HFFc6 (cell line): ENCODE measurements at regions not wholly inside any gene's neighbourhood (a gene's known extent, or its start where the extent isn't known, plus 50 kb on each side); places are given as distances from the start of the nearest gene placed in this dataset.

Experiments used
- DNase-seq: peaks from one replicate; pipeline ENCODE4 v3.0.0-alpha.2; 2018
- H3K27ac Mint-ChIP-seq: 2 replicates; pipeline ENCODE4 v1.8.0; 2020; ENCODE audit warnings: mild to moderate bottlenecking, mixed read lengths
- H3K27me3 Mint-ChIP-seq: 2 replicates; pipeline ENCODE4 v1.8.0; 2021; ENCODE audit warnings: mild to moderate bottlenecking, moderate library complexity, mixed read lengths; ENCODE audit not compliant: insufficient read depth
- H3K36me3 Mint-ChIP-seq: 2 replicates; pipeline ENCODE4 v1.8.0; 2021; ENCODE audit warnings: low read depth, mixed read lengths
- H3K4me1 Mint-ChIP-seq: 2 replicates; pipeline ENCODE4 v1.8.0; 2020; ENCODE audit warnings: low read depth, mixed read lengths
- H3K4me3 Mint-ChIP-seq: 2 replicates; pipeline ENCODE4 v1.8.0; 2020; ENCODE audit warnings: mild to moderate bottlenecking, moderate library complexity, mixed read lengths
- H3K9me3 Mint-ChIP-seq: 2 replicates; pipeline ENCODE4 v1.8.0; 2020; ENCODE audit warnings: mild to moderate bottlenecking, mixed read lengths
- CTCF ChIP-seq: fragments of 200-600 bp; sonication (generic); IDR thresholded peaks from 2 replicates; pipeline ENCODE4 v1.5.0; 2021; ENCODE audit warnings: antibody characterized with exemption, mild to moderate bottlenecking

GRCh38 chr2:200217320-200217719, 89.2 kb upstream of the SPATS2L start:
- no peaks in the 10 kb centered on the region for H3K36me3 Mint-ChIP-seq
- no peak overlapping the region for H3K4me3 Mint-ChIP-seq
- H3K27me3 Mint-ChIP-seq: peaks cover 26% of the 10 kb centered on the region
- no peak for DNase-seq
- no peak overlapping the region for H3K27ac Mint-ChIP-seq
- no peaks in the 10 kb centered on the region for H3K9me3 Mint-ChIP-seq
- no peaks in the 10 kb centered on the region for H3K4me1 Mint-ChIP-seq
- no peak for TF ChIP-seq CTCF

GRCh38 chr2:200218645-200219044, 87.8 kb upstream of the SPATS2L start:
- Mint-ChIP-seq H3K27me3 (peaks cover 26% of the 10 kb centered on the region), H3K36me3 (no peaks in the 10 kb centered on the region), H3K4me1 (peaks cover 8% of the 10 kb centered on the region), H3K9me3 (no peaks in the 10 kb centered on the region), H3K27ac (no peak overlapping the region), H3K4me3 (no peak overlapping the region)
- DNase-seq: no peak
- TF ChIP-seq CTCF: no peak

- no peak for TF ChIP-seq CTCF
- Mint-ChIP-seq H3K4me3 (no peak overlapping the region), H3K27me3 (peaks cover 19% of the 10 kb centered on the region), H3K9me3 (no peaks in the 10 kb centered on the region), H3K4me1 (peaks cover 11% of the 10 kb centered on the region), H3K36me3 (no peaks in the 10 kb centered on the region), H3K27ac (no peak overlapping the region)
- no peak for DNase-seq
Observed at GRCh38 chr2:200219309-200220113, 87.0 kb upstream of the SPATS2L start.

GRCh38 chr2:200220251-200220650, 86.2 kb upstream of the SPATS2L start:
- H3K4me1 Mint-ChIP-seq: peaks cover 11% of the 10 kb centered on the region
- no peaks in the 10 kb centered on the region for H3K9me3 Mint-ChIP-seq
- H3K27me3 Mint-ChIP-seq: peaks cover 13% of the 10 kb centered on the region
- no peaks in the 10 kb centered on the region for H3K36me3 Mint-ChIP-seq
- H3K4me3 Mint-ChIP-seq: no peak overlapping the region
- DNase-seq: no peak
- no peak overlapping the region for H3K27ac Mint-ChIP-seq
- TF ChIP-seq CTCF: no peak

- no peak for DNase-seq
- Mint-ChIP-seq H3K4me3 (no peak overlapping the region), H3K36me3 (no peaks in the 10 kb centered on the region), H3K27ac (no peak overlapping the region), H3K27me3 (peaks cover 11% of the 10 kb centered on the region), H3K9me3 (no peaks in the 10 kb centered on the region), H3K4me1 (peaks cover 11% of the 10 kb centered on the region)
- no peak for TF ChIP-seq CTCF
Observed at GRCh38 chr2:200221055-200221955, 85.2 kb upstream of the SPATS2L start.
